ENCODE measurements at regions not wholly inside any gene's neighbourhood (a gene's known extent, or its start where the extent isn't known, plus 50 kb on each side); places are given as distances from the start of the nearest gene placed in this dataset.
"Not testable (repeated sequence)": the region's sequence is repeated elsewhere in the genome, so short reads cannot be mapped to it uniquely, and the experiment has no call there.

GRCh38 chr4:188377816-188378215 lies 238.6 kb downstream of the TRIML1 start:
- no peak for DNase-seq

- no peak for DNase-seq
Observed at GRCh38 chr4:188383180-188383579, 243.9 kb downstream of the TRIML1 start.

GRCh38 chr4:188387179-188387791 lies 248.0 kb downstream of the TRIML1 start:
- no peak for DNase-seq

GRCh38 chr4:188391349-188391748 lies 252.1 kb downstream of the TRIML1 start:
- DNase-seq = not testable (repeated sequence)

GRCh38 chr4:188396037-188396436 lies 256.8 kb downstream of the TRIML1 start:
- DNase-seq = no peak

- DNase-seq = no peak
Observed at GRCh38 chr4:188399834-188400233, 260.6 kb downstream of the TRIML1 start.

- no peak for DNase-seq
Observed at GRCh38 chr4:188400451-188400850, 261.2 kb downstream of the TRIML1 start.

GRCh38 chr4:188403272-188403671 lies 264.0 kb downstream of the TRIML1 start:
- DNase-seq = no peak

- not testable (repeated sequence) for DNase-seq
Observed at GRCh38 chr4:188405071-188405835, 266.0 kb downstream of the TRIML1 start.

GRCh38 chr4:188408244-188409030 lies 269.2 kb downstream of the TRIML1 start:
- DNase-seq = no peak

- no peak for DNase-seq
Observed at GRCh38 chr4:188409851-188410250, 270.6 kb downstream of the TRIML1 start.

- no peak for DNase-seq
Observed at GRCh38 chr4:188411805-188412204, 272.6 kb downstream of the TRIML1 start.

GRCh38 chr4:188412499-188412898 lies 273.3 kb downstream of the TRIML1 start:
- no peak for DNase-seq

- DNase-seq = no peak
Observed at GRCh38 chr4:188414441-188414840, 275.2 kb downstream of the TRIML1 start.

GRCh38 chr4:188417181-188417580 lies 277.9 kb downstream of the TRIML1 start:
- DNase-seq = no peak

- DNase-seq = no peak
Observed at GRCh38 chr4:188423039-188423438, 283.8 kb downstream of the TRIML1 start.

GRCh38 chr4:188428935-188429334 lies 289.7 kb downstream of the TRIML1 start:
- no peak for DNase-seq

GRCh38 chr4:188429965-188430364 lies 290.7 kb downstream of the TRIML1 start:
- no peak for DNase-seq

- DNase-seq = no peak
Observed at GRCh38 chr4:188430384-188430783, 291.1 kb downstream of the TRIML1 start.

GRCh38 chr4:188432328-188432727 lies 293.1 kb downstream of the TRIML1 start:
- DNase-seq = no peak

GRCh38 chr4:188433741-188434315 lies 294.6 kb downstream of the TRIML1 start:
- no peak for DNase-seq

GRCh38 chr4:188434643-188435042 lies 295.4 kb downstream of the TRIML1 start:
- no peak for DNase-seq

GRCh38 chr4:188435381-188435780 lies 296.1 kb downstream of the TRIML1 start:
- DNase-seq = no peak

Measured in activated CD4-positive, alpha-beta T cell treated with anti-CD3 and anti-CD28 coated beads for 4 hours (primary cell).